Neuronal stem cell (in vitro differentiated cells): ENCODE measurements at regions not wholly inside any gene's neighbourhood (a gene's known extent, or its start where the extent isn't known, plus 50 kb on each side); places are given as distances from the start of the nearest gene placed in this dataset.
A peak's percentile ranks its signal among the peaks of the same experiment; 100 is the strongest.

ENCODE experiments used
- DNase-seq: peaks from one replicate; pipeline ENCODE4 v3.0.0-alpha.2; 2013; ENCODE audit warnings: low spot score
- H2AFZ ChIP-seq: one replicate; pipeline ENCODE4 v1.6.1; 2013; ENCODE audit warnings: mild to moderate bottlenecking, low read length, inconsistent platforms
- H2AK5ac ChIP-seq: 2 replicates; pipeline ENCODE4 v1.6.1; 2013; ENCODE audit warnings: low read depth, mild to moderate bottlenecking, inconsistent platforms, low read length, moderate library complexity, mixed read lengths
- H2BK120ac ChIP-seq: 2 replicates; pipeline ENCODE4 v1.6.1; 2013; ENCODE audit warnings: low read depth, mild to moderate bottlenecking, inconsistent platforms, low read length, moderate library complexity, mixed read lengths
- H2BK12ac ChIP-seq: one replicate; pipeline ENCODE4 v1.6.1; 2013; ENCODE audit warnings: low read length, inconsistent platforms
- H2BK15ac ChIP-seq: 2 replicates; pipeline ENCODE4 v1.6.1; 2013; ENCODE audit warnings: mild to moderate bottlenecking, low read length, inconsistent platforms, mixed read lengths
- H2BK5ac ChIP-seq: one replicate; pipeline ENCODE4 v1.6.1; 2013; ENCODE audit warnings: inconsistent platforms, mild to moderate bottlenecking, low read length, moderate library complexity
- H3K14ac ChIP-seq: one replicate; pipeline ENCODE4 v1.6.1; 2013; ENCODE audit warnings: low read length, inconsistent platforms
- H3K18ac ChIP-seq: 2 replicates; pipeline ENCODE4 v1.6.1; 2013; ENCODE audit warnings: low read length, inconsistent platforms
- H3K23ac ChIP-seq: 2 replicates; pipeline ENCODE4 v1.6.1; 2013; ENCODE audit warnings: low read depth, mild to moderate bottlenecking, mixed read lengths, low read length, inconsistent platforms; ENCODE audit not compliant: poor library complexity
- H3K27ac ChIP-seq: replicated peaks from 3 replicates; pipeline ENCODE4 v1.5.1; 2013; ENCODE audit warnings: low read length, inconsistent platforms
- H3K27me3 ChIP-seq, 3 experiments: 2 replicates each; pipeline ENCODE4 v1.6.1; 2013; ENCODE audit warnings: low read length in 3 of 3, mild to moderate bottlenecking in 2 of 3, inconsistent platforms in 1 of 3, low read depth in 1 of 3, mixed read lengths in 1 of 3, moderate library complexity in 1 of 3; ENCODE audit not compliant: control insufficient read depth in 3 of 3, insufficient read depth in 3 of 3
- H3K36me3 ChIP-seq, 2 donors: replicated peaks in 1 of 2; 2 replicates each; pipeline ENCODE4 v1.6.1; 2013; ENCODE audit warnings: low read length in 2 of 2; ENCODE audit not compliant: control insufficient read depth in 2 of 2, insufficient read depth in 2 of 2
- H3K4ac ChIP-seq: 2 replicates; pipeline ENCODE4 v1.6.1; 2013; ENCODE audit warnings: inconsistent platforms, mild to moderate bottlenecking, low read length, moderate library complexity
- H3K4me1 ChIP-seq, 2 donors: 1 replicate in 1 of 2; 2 replicates in 1 of 2; pipeline ENCODE4 v1.6.1; 2013; ENCODE audit warnings: low read length in 2 of 2, low read depth in 1 of 2; ENCODE audit not compliant: control insufficient read depth in 2 of 2, insufficient read depth in 1 of 2
- H3K4me2 ChIP-seq: one replicate; pipeline ENCODE4 v1.6.1; 2013; ENCODE audit warnings: mild to moderate bottlenecking, low read length, inconsistent platforms; ENCODE audit not compliant: insufficient read depth, poor library complexity, severe bottlenecking
- H3K4me3 ChIP-seq, 2 donors: 2 replicates each; pipeline ENCODE4 v1.5.1; 2013; ENCODE audit warnings: low read length in 2 of 2, mild to moderate bottlenecking in 2 of 2, inconsistent platforms in 1 of 2, moderate library complexity in 1 of 2
- H3K79me1 ChIP-seq: one replicate; pipeline ENCODE4 v1.6.1; 2013; ENCODE audit warnings: low read depth, mild to moderate bottlenecking, inconsistent platforms, low read length, moderate library complexity
- H3K9ac ChIP-seq: one replicate; pipeline ENCODE4 v1.6.1; 2013; ENCODE audit warnings: mild to moderate bottlenecking, low read depth, low read length, inconsistent platforms; ENCODE audit not compliant: poor library complexity
- H3K9me3 ChIP-seq, 2 donors: replicated peaks in 1 of 2; 2 replicates each; pipeline versions ENCODE3 to v1.6.1; 2013; ENCODE audit warnings: low read length in 2 of 2, mild to moderate bottlenecking in 2 of 2, inconsistent platforms in 1 of 2, low read depth in 1 of 2, mixed read lengths in 1 of 2, moderate library complexity in 1 of 2; ENCODE audit not compliant: control insufficient read depth in 2 of 2, insufficient read depth in 1 of 2
- H4K8ac ChIP-seq: one replicate; pipeline ENCODE4 v1.6.1; 2013; ENCODE audit warnings: low read depth, mild to moderate bottlenecking, inconsistent platforms, low read length, moderate library complexity
- H4K91ac ChIP-seq: one replicate; pipeline ENCODE4 v1.6.1; 2013; ENCODE audit warnings: low read length, low read depth, mild to moderate bottlenecking, inconsistent platforms; ENCODE audit not compliant: poor library complexity
- WGBS, 2 donors: extraction: QIAGEN DNeasy Blood & Tissue Kit; methylation state at CpG; one replicate each; pipeline ENCODE4 v1.1.7; 2013; ENCODE audit warnings: missing lambda C conversion rate in 2 of 2, mixed read lengths in 1 of 2; ENCODE audit not compliant: insufficient read length in 2 of 2, insufficient replicate concordance in 1 of 2; ENCODE audit errors: extremely low coverage in 2 of 2; 5-methylcytosine and 5-hydroxymethylcytosine counted together

GRCh38 chr6:51283723-51284355, 465.2 kb downstream of the TFAP2B start:
- DNase-seq, result no peak
- H2BK5ac ChIP-seq, result no peak overlapping the region
- H3K18ac ChIP-seq, result no peak overlapping the region
- no peak overlapping the region for H3K4me3 ChIP-seq
- H4K8ac ChIP-seq, result no peak overlapping the region
- H3K79me1 ChIP-seq, result no peaks in the 10 kb centered on the region
- H3K4ac ChIP-seq, result no peak overlapping the region
- no peak overlapping the region for H2BK12ac ChIP-seq
- H3K27me3 ChIP-seq, result no peaks in the 10 kb centered on the region
- H2BK120ac ChIP-seq, result no peak overlapping the region
- WGBS, 2 donors, result no CpG with 5 or more reads among the region's 6 CpGs
- no peak overlapping the region for H3K27ac ChIP-seq
- no peak overlapping the region for H3K4me2 ChIP-seq
- peaks cover 0 to 1% of the 10 kb centered on the region in 2 donors for H3K4me1 ChIP-seq
- no peak overlapping the region for H3K14ac ChIP-seq
- H4K91ac ChIP-seq, result no peak overlapping the region
- no peak overlapping the region for H3K23ac ChIP-seq
- H3K36me3 ChIP-seq, result no peaks in the 10 kb centered on the region
- H3K9ac ChIP-seq, result no peak overlapping the region
- H2AK5ac ChIP-seq, result no peak overlapping the region
- no peak overlapping the region for H2BK15ac ChIP-seq
- peak overlapping the region; percentile 40 for H2AFZ ChIP-seq
- no peaks in the 10 kb centered on the region for H3K9me3 ChIP-seq

GRCh38 chr6:51285876-51286275, 467.2 kb downstream of the TFAP2B start:
- Histone ChIP-seq H3K79me1 (no peaks in the 10 kb centered on the region), H3K23ac (no peak overlapping the region), H3K18ac (no peak overlapping the region), H2AFZ (no peak overlapping the region), H4K8ac (no peak overlapping the region), H3K14ac (no peak overlapping the region), H3K27ac (no peak overlapping the region), H2AK5ac (no peak overlapping the region), H3K36me3 (no peaks in the 10 kb centered on the region), H3K27me3 (no peaks in the 10 kb centered on the region), H3K9ac (no peak overlapping the region), H3K4me3 (no peak overlapping the region), H2BK5ac (no peak overlapping the region), H3K4me1 (no peaks in the 10 kb centered on the region), H2BK12ac (no peak overlapping the region), H4K91ac (no peak overlapping the region), H3K4me2 (no peak overlapping the region), H2BK15ac (no peak overlapping the region), H2BK120ac (no peak overlapping the region), H3K4ac (no peak overlapping the region), H3K9me3 (no peaks in the 10 kb centered on the region)
- no peak for DNase-seq

- no peak overlapping the region for H3K27ac ChIP-seq
- H2BK12ac ChIP-seq, result no peak overlapping the region
- H2AK5ac ChIP-seq, result no peak overlapping the region
- no peak overlapping the region for H3K14ac ChIP-seq
- H3K4me3 ChIP-seq, result no peak overlapping the region
- H4K8ac ChIP-seq, result no peak overlapping the region
- H2BK120ac ChIP-seq, result no peak overlapping the region
- H3K4ac ChIP-seq, result no peak overlapping the region
- H3K9ac ChIP-seq, result no peak overlapping the region
- H3K4me2 ChIP-seq, result no peak overlapping the region
- no peak overlapping the region for H3K23ac ChIP-seq
- H2AFZ ChIP-seq, result no peak overlapping the region
- no peak for DNase-seq
- no peak overlapping the region for H3K18ac ChIP-seq
- H2BK5ac ChIP-seq, result no peak overlapping the region
- H3K36me3 ChIP-seq, result no peaks in the 10 kb centered on the region
- H3K27me3 ChIP-seq, result no peaks in the 10 kb centered on the region
- no peak overlapping the region for H4K91ac ChIP-seq
- no peaks in the 10 kb centered on the region for H3K9me3 ChIP-seq
- H2BK15ac ChIP-seq, result no peak overlapping the region
- H3K4me1 ChIP-seq, result no peaks in the 10 kb centered on the region
- WGBS, 2 donors, result no CpG with 5 or more reads among the region's 3 CpGs
- no peaks in the 10 kb centered on the region for H3K79me1 ChIP-seq
Measured at GRCh38 chr6:51289041-51289440, 470.4 kb downstream of the TFAP2B start.

- Histone ChIP-seq H3K4ac (no peak overlapping the region), H3K4me1 (no peaks in the 10 kb centered on the region), H3K27me3 (no peaks in the 10 kb centered on the region), H2AK5ac (no peak overlapping the region), H3K4me3 (no peak overlapping the region), H2BK120ac (no peak overlapping the region), H3K27ac (no peak overlapping the region), H3K9ac (no peak overlapping the region), H3K14ac (no peak overlapping the region), H3K9me3 (no peaks in the 10 kb centered on the region), H2BK15ac (no peak overlapping the region), H2AFZ (no peak overlapping the region), H3K18ac (no peak overlapping the region), H4K8ac (no peak overlapping the region), H3K79me1 (no peaks in the 10 kb centered on the region), H2BK12ac (no peak overlapping the region), H4K91ac (no peak overlapping the region), H3K23ac (no peak overlapping the region), H2BK5ac (no peak overlapping the region), H3K36me3 (no peaks in the 10 kb centered on the region), H3K4me2 (no peak overlapping the region)
- WGBS, 2 donors, result no CpG with 5 or more reads among the region's 1 CpG
- no peak for DNase-seq
Measured at GRCh38 chr6:51292659-51293058, 474.0 kb downstream of the TFAP2B start.
